AG04449 (cell line): ENCODE measurements at regions not wholly inside any gene's neighbourhood (a gene's known extent, or its start where the extent isn't known, plus 50 kb on each side); places are given as distances from the start of the nearest gene placed in this dataset.

Experiments
- CTCF ChIA-PET: fragments of 350-600 bp; formaldehyde crosslinking; extraction: SDS; loops from one replicate; lab custom pipeline; 2021; ENCODE audit warnings: antibody characterized with exemption; lab: Yijun Ruan, JAX
- POLR2A ChIA-PET: fragments of 400-600, 350-600 bp; formaldehyde crosslinking; extraction: SDS; loops from one replicate; lab custom pipeline; 2020; ENCODE audit warnings: antibody characterized with exemption, inconsistent platforms; lab: Yijun Ruan, JAX
- DNase-seq: peaks from one replicate; pipeline ENCODE4 v3.0.0-alpha.2; 2010; ENCODE audit warnings: low read depth, low spot score
- H3K4me3 ChIP-seq: 2 replicates; pipeline ENCODE4 v1.5.1; 2011; ENCODE audit warnings: low read depth, mild to moderate bottlenecking, control low read depth, low read length
- TF ChIP-seq, protein P1 (sequence below): IDR thresholded peaks from one replicate; pipeline ENCODE4 v1.5.1; 2011; ENCODE audit warnings: mild to moderate bottlenecking, moderate library complexity, low read length, control low read depth, inconsistent platforms; ENCODE audit not compliant: insufficient read depth; ENCODE audit errors: missing control alignments

DNA sequence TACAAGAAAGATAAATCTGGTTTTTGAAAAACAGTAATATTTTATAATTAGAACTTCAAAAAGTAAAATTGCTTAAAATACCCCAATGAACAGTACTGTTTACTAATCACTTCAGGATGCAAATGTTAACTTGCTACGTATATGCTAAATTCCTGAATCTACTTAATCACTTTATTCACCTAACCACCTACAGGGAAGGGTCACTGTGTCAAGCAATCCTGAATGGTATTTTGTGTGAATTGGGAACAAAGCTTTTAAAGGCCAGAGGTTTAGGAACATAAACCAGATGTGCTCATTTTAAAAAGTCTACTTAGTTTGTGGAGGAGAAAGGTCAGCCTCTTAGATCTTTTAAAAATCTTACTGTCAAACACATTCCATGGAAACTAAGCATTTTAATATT is 1143.0 kb upstream of the ADGRL2 start:
- no peak overlapping the region for H3K4me3 ChIP-seq
- DNase-seq = no peak
- ChIA-PET CTCF (no interaction called here), POLR2A (no interaction called here)
- TF ChIP-seq, protein P1, sequence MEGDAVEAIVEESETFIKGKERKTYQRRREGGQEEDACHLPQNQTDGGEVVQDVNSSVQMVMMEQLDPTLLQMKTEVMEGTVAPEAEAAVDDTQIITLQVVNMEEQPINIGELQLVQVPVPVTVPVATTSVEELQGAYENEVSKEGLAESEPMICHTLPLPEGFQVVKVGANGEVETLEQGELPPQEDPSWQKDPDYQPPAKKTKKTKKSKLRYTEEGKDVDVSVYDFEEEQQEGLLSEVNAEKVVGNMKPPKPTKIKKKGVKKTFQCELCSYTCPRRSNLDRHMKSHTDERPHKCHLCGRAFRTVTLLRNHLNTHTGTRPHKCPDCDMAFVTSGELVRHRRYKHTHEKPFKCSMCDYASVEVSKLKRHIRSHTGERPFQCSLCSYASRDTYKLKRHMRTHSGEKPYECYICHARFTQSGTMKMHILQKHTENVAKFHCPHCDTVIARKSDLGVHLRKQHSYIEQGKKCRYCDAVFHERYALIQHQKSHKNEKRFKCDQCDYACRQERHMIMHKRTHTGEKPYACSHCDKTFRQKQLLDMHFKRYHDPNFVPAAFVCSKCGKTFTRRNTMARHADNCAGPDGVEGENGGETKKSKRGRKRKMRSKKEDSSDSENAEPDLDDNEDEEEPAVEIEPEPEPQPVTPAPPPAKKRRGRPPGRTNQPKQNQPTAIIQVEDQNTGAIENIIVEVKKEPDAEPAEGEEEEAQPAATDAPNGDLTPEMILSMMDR = no peak

DNA sequence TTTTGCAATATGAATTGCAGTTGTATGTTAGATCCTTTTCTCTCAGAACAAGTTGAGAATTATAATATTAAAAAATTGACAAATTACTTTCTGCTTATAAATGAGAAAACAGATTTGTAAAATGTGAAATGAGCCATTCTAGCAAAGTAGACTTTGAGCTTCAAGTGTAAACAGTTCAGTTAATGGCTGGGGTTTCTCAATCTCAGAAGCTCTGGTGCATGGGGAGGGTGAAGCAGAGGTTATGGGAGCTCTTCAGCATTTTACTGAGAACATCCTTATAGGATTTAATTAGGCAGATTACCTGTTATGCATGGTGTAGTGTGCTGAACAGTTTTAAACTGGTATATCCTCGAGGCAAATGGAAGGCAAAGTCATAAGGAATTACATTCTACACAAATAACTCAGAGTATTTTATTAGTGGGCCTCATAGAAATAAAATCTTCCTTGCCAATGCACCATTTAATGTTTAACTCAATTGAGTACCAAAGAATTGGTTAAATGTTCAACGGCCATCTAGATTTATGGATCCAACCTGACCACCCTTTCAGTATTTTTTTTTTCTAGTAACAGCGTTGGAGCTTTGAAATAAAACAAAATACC is 1143.6 kb upstream of the ADGRL2 start:
- ChIA-PET POLR2A (no interaction called here), CTCF (no interaction called here)

DNA sequence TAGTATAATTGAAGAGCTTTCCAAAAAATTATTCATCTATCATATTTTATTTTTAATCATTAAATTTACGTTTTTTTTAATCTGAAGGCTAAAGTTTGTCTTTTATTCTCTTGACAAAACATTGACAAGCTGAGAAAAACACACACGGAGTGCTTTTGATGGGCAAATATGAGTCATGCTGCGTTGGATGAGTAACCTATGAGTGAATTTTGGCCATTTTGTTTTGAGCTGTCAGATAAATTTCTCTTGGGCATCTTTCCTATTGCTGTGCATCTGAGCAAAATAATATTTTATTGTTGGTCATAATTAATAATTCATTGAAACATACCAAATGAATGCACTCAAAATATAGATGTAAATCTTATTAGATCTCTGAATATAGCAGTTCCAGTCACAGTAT is 1144.1 kb upstream of the ADGRL2 start:
- CTCF ChIA-PET = no interaction called here

More for the DNA sequence above, 1143.6 kb upstream of the ADGRL2 start:
- no peak overlapping the region for H3K4me3 ChIP-seq
- TF ChIP-seq, protein P1 = no peak
- no peak for DNase-seq

DNA sequence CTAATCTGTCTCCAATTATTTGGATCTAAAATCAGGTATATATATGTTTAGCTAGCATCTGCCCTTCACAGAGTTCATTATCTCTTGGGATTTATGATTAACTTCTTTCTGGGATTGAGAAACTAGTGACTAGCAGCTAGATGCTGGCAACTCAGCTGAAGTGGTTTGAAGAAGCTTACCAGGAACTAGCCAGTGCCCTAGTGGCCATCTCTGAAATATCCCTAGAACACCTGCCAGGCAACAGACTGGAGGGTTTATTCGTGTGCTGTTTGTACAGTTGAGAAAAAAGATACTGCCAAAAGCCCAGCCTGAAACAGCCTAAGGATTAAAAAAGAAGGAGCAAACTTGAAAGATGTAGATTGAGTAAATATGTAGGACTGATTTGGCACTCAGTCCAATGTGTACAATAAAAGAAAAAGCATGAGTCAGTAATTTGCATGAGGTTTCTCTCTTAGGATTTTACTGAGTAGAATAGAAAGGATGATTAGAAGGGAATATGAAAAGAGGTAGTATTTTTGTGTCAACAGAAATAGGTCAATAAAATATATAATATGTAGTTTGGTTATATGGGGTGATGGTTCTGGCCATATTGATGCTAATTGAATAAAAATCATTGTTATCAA is 1144.6 kb upstream of the ADGRL2 start:
- ChIA-PET POLR2A (no interaction called here), CTCF (no interaction called here)
- no peak for DNase-seq
- TF ChIP-seq, protein P1 = no peak
- H3K4me3 ChIP-seq = no peak overlapping the region

More for the DNA sequence above, 1144.1 kb upstream of the ADGRL2 start:
- POLR2A ChIA-PET = no interaction called here
- no peak for DNase-seq
- no peak overlapping the region for H3K4me3 ChIP-seq
- TF ChIP-seq, protein P1 = no peak

DNA sequence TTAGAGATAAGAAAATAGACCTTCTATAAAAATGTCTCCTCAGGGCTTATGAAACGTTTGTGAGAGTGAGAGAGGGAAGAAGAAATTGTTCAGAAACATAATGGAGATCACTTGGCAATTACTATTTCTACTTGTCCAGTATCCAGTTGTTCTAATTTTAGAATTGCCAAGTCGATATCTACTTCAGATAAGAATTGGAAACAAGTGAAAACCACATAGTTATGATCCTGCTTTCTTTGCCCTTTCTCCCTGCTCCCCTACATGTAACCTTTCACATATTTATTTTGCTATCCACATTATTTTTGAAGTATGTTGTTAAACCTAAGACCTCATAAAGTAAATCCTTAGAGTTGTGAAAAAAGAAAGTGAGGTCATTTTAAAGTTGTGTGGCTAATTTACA is 1154.7 kb upstream of the ADGRL2 start:
- ChIA-PET CTCF (no interaction called here), POLR2A (no interaction called here)
- no peak for DNase-seq
- no peak overlapping the region for H3K4me3 ChIP-seq
- TF ChIP-seq, protein P1 = no peak

DNA sequence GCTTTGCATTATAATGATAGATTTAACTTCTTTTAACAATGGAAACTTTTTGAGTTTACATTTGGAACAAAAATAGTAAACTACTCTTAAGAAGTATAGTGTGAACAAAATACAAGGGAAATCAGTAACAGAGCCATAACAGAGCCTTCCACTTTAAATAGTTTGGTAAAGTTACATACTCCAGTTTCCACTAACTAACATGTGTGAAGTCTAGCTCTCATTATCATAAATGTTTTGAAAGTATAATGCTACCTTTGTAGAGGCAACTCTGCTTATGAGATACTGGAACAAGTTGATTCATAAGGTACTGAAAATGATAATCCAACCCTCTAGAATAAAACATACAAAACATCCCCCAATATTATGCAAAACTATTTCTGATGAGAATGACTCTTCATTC is 1155.1 kb upstream of the ADGRL2 start:
- TF ChIP-seq, protein P1 = no peak
- no peak overlapping the region for H3K4me3 ChIP-seq
- CTCF ChIA-PET = no interaction called here
- POLR2A ChIA-PET = no interaction called here
- DNase-seq = no peak
